GM12878 (cell line): ENCODE measurements at regions not wholly inside any gene's neighbourhood (a gene's known extent, or its start where the extent isn't known, plus 50 kb on each side); places are given as distances from the start of the nearest gene placed in this dataset.

Source experiments
- ATAC-seq: fragments of 200-7000 bp; cut with Tn5 transposase; 3 replicates; pipeline ENCODE4 v1.9.1; 2020; ENCODE audit warnings: mild to moderate bottlenecking, moderate library complexity
- BruUV-seq: library from RNA; stranded (reverse); fragments of 400-500 nt; replicated peaks from 2 replicates; lab custom pipeline; 2021; lab: Mats Ljungman, UMichigan
- CTCF ChIA-PET: fragments of 300-600 bp; sonication (Branson Sonifier 250); formaldehyde crosslinking; extraction: SDS; loops from one replicate; lab custom pipeline; 2021; ENCODE audit warnings: inconsistent platforms; lab: Yijun Ruan, JAX
- POLR2A ChIA-PET: fragments of 350-600 bp; formaldehyde crosslinking; extraction: SDS; loops from one replicate; lab custom pipeline; 2021; ENCODE audit warnings: inconsistent platforms; lab: Charles Lee
- RAD21 ChIA-PET: fragments of 300-600 bp; sonication (Branson Sonifier 250); formaldehyde crosslinking; loops from one replicate; lab custom pipeline; 2023; ENCODE audit warnings: antibody characterized with exemption; ENCODE audit not compliant: unreplicated experiment; lab: Charles Lee
- SMC1A ChIA-PET: fragments of 300-600 bp; sonication (Branson Sonifier 250); formaldehyde crosslinking; loops from one replicate; lab custom pipeline; 2023; ENCODE audit not compliant: unreplicated experiment, uncharacterized antibody; lab: Charles Lee
- DNase-seq: peaks from one replicate; pipeline ENCODE4 v3.0.0-alpha.2; 2011; ENCODE audit warnings: low read depth, low spot score
- FAIRE-seq: peaks from 3 replicates; lab custom pipeline; 2011; peaks lifted over from hg19 to GRCh38; lab: Jason Lieb, UNC
- H2AFZ ChIP-seq: 2 replicates; pipeline ENCODE4 v1.6.0; 2011; ENCODE audit warnings: low read depth, low read length, control low read depth; ENCODE audit not compliant: control insufficient read depth
- H3K27ac ChIP-seq: 2 replicates; pipeline ENCODE4 v1.5.1; 2011; ENCODE audit warnings: control low read depth; ENCODE audit not compliant: control insufficient read depth, insufficient read depth
- H3K27me3 ChIP-seq, 2 experiments: replicated peaks in 1 of 2; 2 replicates each; pipeline versions ENCODE4 v1.6.0 to v1.6.1; 2011; ENCODE audit warnings: low read length in 1 of 2; ENCODE audit not compliant: control insufficient read depth in 2 of 2, insufficient read depth in 2 of 2
- H3K36me3 ChIP-seq, 2 experiments: 2 replicates each; pipeline ENCODE4 v1.5.1; 2011; ENCODE audit warnings: low read length in 1 of 2; ENCODE audit not compliant: control insufficient read depth in 2 of 2, insufficient read depth in 2 of 2
- H3K4me1 ChIP-seq: 2 replicates; pipeline ENCODE4 v1.6.1; 2011; ENCODE audit warnings: mild to moderate bottlenecking, low read length, moderate library complexity, mixed read lengths; ENCODE audit not compliant: control insufficient read depth, insufficient read depth
- H3K4me2 ChIP-seq: 2 replicates; pipeline ENCODE4 v1.6.0; 2011; ENCODE audit warnings: control low read depth; ENCODE audit not compliant: control insufficient read depth, insufficient read depth
- H3K4me3 ChIP-seq: fragments of 200-600 bp; sonication (generic); 2 replicates; pipeline ENCODE4 v1.5.1; 2016
- H3K79me2 ChIP-seq: 2 replicates; pipeline ENCODE4 v1.6.0; 2011; ENCODE audit warnings: low read length; ENCODE audit not compliant: control insufficient read depth, insufficient read depth
- H3K9ac ChIP-seq: 2 replicates; pipeline ENCODE4 v1.8.0; 2011; ENCODE audit warnings: low read length, control low read depth, mixed read lengths; ENCODE audit not compliant: control insufficient read depth, insufficient read depth
- H3K9me3 ChIP-seq: replicated peaks from 3 replicates; pipeline ENCODE4 v1.5.1; 2011; ENCODE audit warnings: mild to moderate bottlenecking, low read length; ENCODE audit not compliant: control insufficient read depth, insufficient read depth
- H4K20me1 ChIP-seq: 2 replicates; pipeline ENCODE4 v1.6.0; 2011; ENCODE audit not compliant: control insufficient read depth, insufficient read depth
- CBX5 ChIP-seq: sonication (generic); IDR thresholded peaks from 2 replicates; pipeline ENCODE4 v1.6.1; 2016; ENCODE audit warnings: low read depth, moderate library complexity, mild to moderate bottlenecking, inconsistent platforms
- DPF2 ChIP-seq: fragments of 450-650 bp; IDR thresholded peaks from 2 replicates; pipeline ENCODE4 v1.6.1; 2017; ENCODE audit warnings: mild to moderate bottlenecking
- EZH2 ChIP-seq: IDR thresholded peaks from 2 replicates; pipeline ENCODE4 v1.6.1; 2012; ENCODE audit warnings: low read depth, mild to moderate bottlenecking, control low read depth, inconsistent platforms, low read length, borderline replicate concordance; ENCODE audit not compliant: control insufficient read depth
- FOXK2 ChIP-seq: fragments of 450-650 bp; IDR thresholded peaks from 2 replicates; pipeline ENCODE4 v1.6.1; 2017; ENCODE audit warnings: mild to moderate bottlenecking, moderate library complexity
- GATAD2B ChIP-seq: fragments of 450-650 bp; conservative IDR thresholded peaks from 2 replicates; pipeline ENCODE4 v1.6.1; 2017; ENCODE audit warnings: low read depth, mild to moderate bottlenecking, moderate library complexity
- JUND ChIP-seq: IDR thresholded peaks from 2 replicates; pipeline ENCODE4 v1.6.1; 2012; ENCODE audit warnings: low read depth, mild to moderate bottlenecking, low read length, improper control_type of control experiment, moderate library complexity
- NR2C2 ChIP-seq: IDR thresholded peaks from 2 replicates; pipeline ENCODE4 v1.6.1; 2011; ENCODE audit warnings: borderline replicate concordance, low read depth; ENCODE audit not compliant: control insufficient read depth, insufficient read length
- SP1 ChIP-seq: IDR thresholded peaks from one replicate; pipeline ENCODE4 v1.6.1; 2011; ENCODE audit warnings: low read depth, low read length
- WGBS: methylation state at CpG from one replicate; pipeline ENCODE4 v1.1.6; 2016; ENCODE audit warnings: low lambda C conversion rate; ENCODE audit not compliant: insufficient replicate concordance, insufficient coverage; ENCODE audit errors: missing lambda C conversion rate; 5-methylcytosine and 5-hydroxymethylcytosine counted together
- in situ Hi-C: fragments of 300-500 bp; cut with MboI; formaldehyde crosslinking; loops from 9 replicates; pipeline ENCODE4 v1.14.3; 2018; ENCODE audit warnings: mixed read lengths
- intact Hi-C: fragments of 100-400 bp; cut with micrococcal nuclease; formaldehyde crosslinking; loops from one replicate; pipeline ENCODE4 v1.14.2; 2022; ENCODE audit not compliant: unreplicated experiment
- TF ChIP-seq, protein P1 (sequence below): IDR thresholded peaks from 2 replicates; pipeline ENCODE4 v1.6.1; 2011; ENCODE audit warnings: low read depth, low read length, improper control_type of control experiment, borderline replicate concordance
- TF ChIP-seq, protein P2 (sequence below): fragments of 450-650 bp; IDR thresholded peaks from 2 replicates; pipeline ENCODE4 v1.6.1; 2017; ENCODE audit warnings: mild to moderate bottlenecking

DNA sequence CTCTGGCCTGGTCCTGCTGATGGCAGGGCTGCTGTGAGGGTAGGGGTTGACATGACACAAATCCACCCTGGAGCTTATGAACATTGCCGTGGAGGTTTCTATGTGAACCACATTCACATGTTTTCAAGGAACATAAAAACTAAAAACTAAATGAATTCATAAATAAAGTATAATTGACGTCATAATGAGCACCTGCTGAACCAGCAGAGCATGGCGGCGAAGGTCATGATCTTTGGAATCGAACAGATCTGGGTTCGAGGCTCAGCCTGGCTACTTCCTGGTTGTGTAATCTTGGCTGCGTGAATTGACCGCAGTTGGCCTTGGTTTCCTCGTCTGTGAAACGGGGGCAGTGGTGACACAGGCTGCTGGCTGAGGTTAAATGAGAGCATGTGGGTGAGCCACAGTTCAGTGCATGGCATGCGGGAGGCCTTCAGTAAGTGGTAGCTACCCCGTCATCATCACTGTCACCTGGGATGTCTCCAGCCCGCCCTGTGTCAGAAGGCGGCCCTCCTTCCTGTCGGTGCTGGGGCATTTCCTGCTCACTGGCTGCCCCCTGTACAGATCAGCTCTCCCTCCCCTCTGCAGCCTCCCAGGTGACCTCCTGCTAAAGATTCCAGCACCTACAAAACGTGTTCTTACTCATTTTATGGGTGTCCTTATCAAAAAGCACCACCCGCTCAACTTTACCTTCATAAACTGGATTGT, 190.3 kb upstream of the SHH start:
- Histone ChIP-seq H3K4me1 (no peaks in the 10 kb centered on the region), H3K27me3 (no peaks in the 10 kb centered on the region; a peak in 1 of 4 replicates), H3K4me3 (no peak overlapping the region), H3K36me3 (no peaks in the 10 kb centered on the region), H3K9me3 (no peaks in the 10 kb centered on the region), H3K27ac (no peak overlapping the region), H4K20me1 (no peaks in the 10 kb centered on the region), H3K9ac (no peak overlapping the region), H3K4me2 (no peak overlapping the region), H2AFZ (no peak overlapping the region), H3K79me2 (no peaks in the 10 kb centered on the region)
- no TSS peak for BruUV-seq
- ChIA-PET CTCF (no interaction called here), POLR2A (no interaction called here), SMC1A (no interaction called here), RAD21 (no interaction called here)
- in situ Hi-C loops (no loop called here), intact Hi-C loops (no loop called here)
- DNase-seq = no peak
- no peak for ATAC-seq
- FAIRE-seq = no peak
- 55% methylated on average over 17 of the region's 17 CpGs for WGBS
- TF ChIP-seq SP1 (no peak), EZH2 (no peak), CBX5 (no peak), FOXK2 (no peak), GATAD2B (no peak), DPF2 (no peak), JUND (no peak), NR2C2 (no peak)
- TF ChIP-seq, protein P1, sequence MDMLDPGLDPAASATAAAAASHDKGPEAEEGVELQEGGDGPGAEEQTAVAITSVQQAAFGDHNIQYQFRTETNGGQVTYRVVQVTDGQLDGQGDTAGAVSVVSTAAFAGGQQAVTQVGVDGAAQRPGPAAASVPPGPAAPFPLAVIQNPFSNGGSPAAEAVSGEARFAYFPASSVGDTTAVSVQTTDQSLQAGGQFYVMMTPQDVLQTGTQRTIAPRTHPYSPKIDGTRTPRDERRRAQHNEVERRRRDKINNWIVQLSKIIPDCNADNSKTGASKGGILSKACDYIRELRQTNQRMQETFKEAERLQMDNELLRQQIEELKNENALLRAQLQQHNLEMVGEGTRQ = no peak
- TF ChIP-seq, protein P2, sequence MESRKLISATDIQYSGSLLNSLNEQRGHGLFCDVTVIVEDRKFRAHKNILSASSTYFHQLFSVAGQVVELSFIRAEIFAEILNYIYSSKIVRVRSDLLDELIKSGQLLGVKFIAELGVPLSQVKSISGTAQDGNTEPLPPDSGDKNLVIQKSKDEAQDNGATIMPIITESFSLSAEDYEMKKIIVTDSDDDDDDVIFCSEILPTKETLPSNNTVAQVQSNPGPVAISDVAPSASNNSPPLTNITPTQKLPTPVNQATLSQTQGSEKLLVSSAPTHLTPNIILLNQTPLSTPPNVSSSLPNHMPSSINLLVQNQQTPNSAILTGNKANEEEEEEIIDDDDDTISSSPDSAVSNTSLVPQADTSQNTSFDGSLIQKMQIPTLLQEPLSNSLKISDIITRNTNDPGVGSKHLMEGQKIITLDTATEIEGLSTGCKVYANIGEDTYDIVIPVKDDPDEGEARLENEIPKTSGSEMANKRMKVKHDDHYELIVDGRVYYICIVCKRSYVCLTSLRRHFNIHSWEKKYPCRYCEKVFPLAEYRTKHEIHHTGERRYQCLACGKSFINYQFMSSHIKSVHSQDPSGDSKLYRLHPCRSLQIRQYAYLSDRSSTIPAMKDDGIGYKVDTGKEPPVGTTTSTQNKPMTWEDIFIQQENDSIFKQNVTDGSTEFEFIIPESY = no peak
